ENCODE measurements at regions not wholly inside any gene's neighbourhood (a gene's known extent, or its start where the extent isn't known, plus 50 kb on each side); places are given as distances from the start of the nearest gene placed in this dataset.

GRCh38 chr18:27789406-27789805 lies 387.5 kb downstream of the CDH2 start:
- BruUV-seq (replicated peaks): no TSS peak
- H3K4me2 ChIP-seq (ENCODE audit: insufficient read depth, low read length): no peak overlapping the region
- H3K9ac ChIP-seq (replicated peaks; ENCODE audit: extremely low read depth, insufficient read depth, low read length): no peak overlapping the region
- TF ChIP-seq POLR2AphosphoS5 (IDR thresholded peaks at IDR 0.05; ENCODE audit: insufficient read depth, low read depth, low read length) (no peak), MAX (IDR thresholded peaks at IDR 0.05; ENCODE audit: insufficient read depth, insufficient read length) (no peak), FOS (IDR thresholded peaks at IDR 0.05; ENCODE audit: borderline replicate concordance, insufficient read depth, low read length) (no peak), POLR2A (IDR thresholded peaks at IDR 0.05; ENCODE audit: low read depth, low read length) (no peak), MYC (IDR thresholded peaks at IDR 0.05; ENCODE audit: low read depth, low read length) (no peak), JUN (IDR thresholded peaks at IDR 0.05; ENCODE audit: borderline replicate concordance, insufficient read depth, insufficient read length, low read depth) (no peak), EZH2 (IDR thresholded peaks at IDR 0.05; ENCODE audit: borderline replicate concordance, low read depth, low read length, severe bottlenecking) (no peak), CTCF (IDR thresholded peaks at IDR 0.05; ENCODE audit: extremely low read depth in 1 of 2, insufficient read depth in 1 of 2, low read depth in 1 of 2, low read length in 2 of 2) (no peak), GATA2 (IDR thresholded peaks at IDR 0.05; ENCODE audit: insufficient read depth, insufficient read length, low read depth, low read length) (no peak)
- FAIRE-seq (no peak), DNase-seq (ENCODE audit: low read depth, low spot score) (no peak)
- no peaks in the 10 kb centered on the region for H3K4me1 ChIP-seq (ENCODE audit: control insufficient read depth, extremely low read depth, insufficient read depth, low read length)
- ChIA-PET POLR2A (no interaction called here), CTCF (interaction anchor here (0.9 to 1.8 kb wide), 6 partner anchors 9 to 388 kb away, joined by 3 to 5 read pairs (median 3); partner anchors contain the start of gene CDH2)
- H3K79me2 ChIP-seq (ENCODE audit: control insufficient read depth, insufficient read depth, low read length): no peaks in the 10 kb centered on the region
- intact Hi-C loops (cut with micrococcal nuclease) (no loop called here), dilution Hi-C loops (cut with MboI; ENCODE audit: extremely low pct_ligation_motif_present, low sequenced_read_pairs) (no loop called here)
- no peaks in the 10 kb centered on the region for H3K27me3 ChIP-seq (ENCODE audit: control insufficient read depth in 2 of 2, insufficient read depth in 2 of 2, low read length in 2 of 2)
- no peak overlapping the region for H3K4me3 ChIP-seq (replicated peaks in 1 of 3; ENCODE audit: insufficient read depth in 1 of 3, low read depth in 1 of 3, low read length in 3 of 3)
- no peaks in the 10 kb centered on the region for H3K36me3 ChIP-seq (ENCODE audit: control insufficient read depth in 2 of 2, extremely low read depth in 1 of 2, insufficient read depth in 2 of 2, low read length in 2 of 2)
- H3K9me1 ChIP-seq (replicated peaks; ENCODE audit: control insufficient read depth, extremely low read depth, insufficient read depth, low read length): no peaks in the 10 kb centered on the region
- no peaks in the 10 kb centered on the region for H3K9me3 ChIP-seq (replicated peaks; ENCODE audit: control insufficient read depth, insufficient read depth, low read length)
- H4K20me1 ChIP-seq (replicated peaks; ENCODE audit: control insufficient read depth, extremely low read depth, insufficient read depth, low read length): no peaks in the 10 kb centered on the region
- H3K27ac ChIP-seq (ENCODE audit: insufficient read depth, low read depth, low read length): no peak overlapping the region
- no peak overlapping the region for H2AFZ ChIP-seq (ENCODE audit: low read depth, low read length)
